H9 (cell line): ENCODE measurements at regions not wholly inside any gene's neighbourhood (a gene's known extent, or its start where the extent isn't known, plus 50 kb on each side); places are given as distances from the start of the nearest gene placed in this dataset.

Source experiments
- DNase-seq: peaks from one replicate; pipeline ENCODE4 v3.0.0-alpha.2; 2017
- H2AFZ ChIP-seq: one replicate; pipeline ENCODE4 v1.6.1; 2013; ENCODE audit warnings: mild to moderate bottlenecking, low read length, control low read depth, moderate library complexity
- H2AK5ac ChIP-seq: 2 replicates; pipeline ENCODE4 v1.6.1; 2013; ENCODE audit warnings: low read length, control low read depth, mixed read lengths; ENCODE audit not compliant: insufficient read length
- H2BK120ac ChIP-seq: one replicate; pipeline ENCODE4 v1.6.1; 2013; ENCODE audit warnings: low read depth, mild to moderate bottlenecking, low read length, control low read depth, inconsistent platforms; ENCODE audit not compliant: poor library complexity, severe bottlenecking
- H2BK12ac ChIP-seq: 2 replicates; pipeline ENCODE4 v1.6.1; 2013; ENCODE audit warnings: low read length, control low read depth, mixed read lengths, low read depth; ENCODE audit not compliant: insufficient read length
- H2BK15ac ChIP-seq: 2 replicates; pipeline ENCODE4 v1.6.1; 2013; ENCODE audit warnings: low read depth, low read length, control low read depth
- H2BK20ac ChIP-seq: one replicate; pipeline ENCODE4 v1.6.1; 2013; ENCODE audit warnings: low read depth, mild to moderate bottlenecking, low read length, control low read depth, inconsistent platforms; ENCODE audit not compliant: poor library complexity, severe bottlenecking
- H2BK5ac ChIP-seq: 2 replicates; pipeline ENCODE4 v1.6.1; 2013; ENCODE audit warnings: low read length, control low read depth, mixed read lengths; ENCODE audit not compliant: insufficient read length
- H3K14ac ChIP-seq: 2 replicates; pipeline ENCODE4 v1.6.1; 2013; ENCODE audit warnings: low read length, control low read depth; ENCODE audit not compliant: insufficient read depth
- H3K18ac ChIP-seq: 2 replicates; pipeline ENCODE4 v1.6.1; 2013; ENCODE audit warnings: low read depth, mild to moderate bottlenecking, mixed read lengths, low read length, control low read depth; ENCODE audit not compliant: insufficient read length
- H3K23ac ChIP-seq: 2 replicates; pipeline ENCODE4 v1.6.1; 2013; ENCODE audit warnings: low read length, control low read depth, mixed read lengths, low read depth; ENCODE audit not compliant: insufficient read length
- H3K23me2 ChIP-seq: 2 replicates; pipeline ENCODE4 v1.6.1; 2013; ENCODE audit warnings: low read depth, mild to moderate bottlenecking, mixed read lengths, low read length, control low read depth; ENCODE audit not compliant: insufficient read length, poor library complexity, severe bottlenecking
- H3K27ac ChIP-seq: 2 replicates; pipeline ENCODE4 v1.5.1; 2013; ENCODE audit warnings: low read length, control low read depth, mixed read lengths, low read depth; ENCODE audit not compliant: insufficient read length
- H3K27me3 ChIP-seq: 2 replicates; pipeline ENCODE4 v1.6.1; 2013; ENCODE audit warnings: low read length, control low read depth, inconsistent platforms; ENCODE audit not compliant: insufficient read depth
- H3K4ac ChIP-seq: 2 replicates; pipeline ENCODE4 v1.6.1; 2013; ENCODE audit warnings: low read depth, mild to moderate bottlenecking, control low read depth, inconsistent platforms, low read length, moderate library complexity
- H3K4me1 ChIP-seq: 2 replicates; pipeline ENCODE4 v1.6.1; 2013; ENCODE audit warnings: low read length, control low read depth, inconsistent platforms; ENCODE audit not compliant: insufficient read depth
- H3K4me2 ChIP-seq: 2 replicates; pipeline ENCODE4 v1.6.1; 2013; ENCODE audit warnings: low read length, control low read depth, mixed read lengths; ENCODE audit not compliant: insufficient read length, insufficient read depth
- H3K56ac ChIP-seq: 2 replicates; pipeline ENCODE4 v1.6.1; 2013; ENCODE audit warnings: low read depth, mild to moderate bottlenecking, mixed read lengths, low read length, control low read depth; ENCODE audit not compliant: insufficient read length
- H3K79me1 ChIP-seq: 2 replicates; pipeline ENCODE4 v1.6.1; 2013; ENCODE audit warnings: low read depth, mild to moderate bottlenecking, moderate library complexity, low read length, control low read depth, inconsistent platforms; ENCODE audit not compliant: insufficient read depth, poor library complexity, severe bottlenecking
- H3K79me2 ChIP-seq: 2 replicates; pipeline ENCODE4 v1.6.1; 2013; ENCODE audit warnings: low read length, control low read depth, inconsistent platforms; ENCODE audit not compliant: insufficient read depth
- H3K9ac ChIP-seq: 2 replicates; pipeline ENCODE4 v1.6.1; 2013; ENCODE audit warnings: low read length, control low read depth, mixed read lengths; ENCODE audit not compliant: insufficient read length; ENCODE audit errors: extremely low read depth
- H3K9me3 ChIP-seq: one replicate; pipeline ENCODE4 v1.6.1; 2013; ENCODE audit warnings: low read depth, low read length, inconsistent platforms; ENCODE audit not compliant: control insufficient read depth
- H3T11ph ChIP-seq: one replicate; pipeline ENCODE4 v1.6.1; 2013; ENCODE audit warnings: mild to moderate bottlenecking, low read length, control low read depth, inconsistent platforms
- H4K20me1 ChIP-seq: one replicate; pipeline ENCODE4 v1.6.1; 2013; ENCODE audit not compliant: control insufficient read depth, insufficient read length, insufficient read depth
- H4K5ac ChIP-seq: 2 replicates; pipeline ENCODE4 v1.6.1; 2013; ENCODE audit warnings: low read depth, mild to moderate bottlenecking, mixed read lengths, low read length, control low read depth; ENCODE audit not compliant: insufficient read length
- H4K8ac ChIP-seq: replicated peaks from 2 replicates; pipeline ENCODE4 v1.6.1; 2013; ENCODE audit warnings: low read length, control low read depth, mixed read lengths, low read depth; ENCODE audit not compliant: insufficient read length
- H4K91ac ChIP-seq: 2 replicates; pipeline ENCODE4 v1.6.1; 2013; ENCODE audit warnings: low read depth, mild to moderate bottlenecking, moderate library complexity, mixed read lengths, low read length, control low read depth; ENCODE audit not compliant: insufficient read length
- H3K27ac Mint-ChIP-seq, 3 experiments: 2 replicates in 2 of 3; 3 replicates in 1 of 3; pipeline ENCODE4 v1.8.0; 2020 to 2021; ENCODE audit warnings: mixed read lengths in 3 of 3, mild to moderate bottlenecking in 1 of 3, moderate library complexity in 1 of 3
- H3K27me3 Mint-ChIP-seq: 2 replicates; pipeline ENCODE4 v1.8.0; 2021; ENCODE audit warnings: low read depth, mild to moderate bottlenecking, moderate library complexity, mixed read lengths
- H3K36me3 Mint-ChIP-seq, 3 experiments: 2 replicates in 2 of 3; 3 replicates in 1 of 3; pipeline ENCODE4 v1.8.0; 2020 to 2021; ENCODE audit warnings: low read depth in 3 of 3, mixed read lengths in 3 of 3; ENCODE audit not compliant: insufficient read depth in 1 of 3
- H3K4me1 Mint-ChIP-seq, 2 experiments: 2 replicates each; pipeline ENCODE4 v1.8.0; 2020; ENCODE audit warnings: mixed read lengths in 2 of 2
- H3K4me3 Mint-ChIP-seq, 2 experiments: 2 replicates in 1 of 2; 3 replicates in 1 of 2; pipeline ENCODE4 v1.8.0; 2020 to 2021; ENCODE audit warnings: mild to moderate bottlenecking in 2 of 2, mixed read lengths in 2 of 2, moderate library complexity in 1 of 2
- H3K9me3 Mint-ChIP-seq, 2 experiments: 2 replicates in 1 of 2; 3 replicates in 1 of 2; pipeline ENCODE4 v1.8.0; 2020; ENCODE audit warnings: mild to moderate bottlenecking in 2 of 2, mixed read lengths in 2 of 2, moderate library complexity in 1 of 2
- CTCF ChIP-seq: fragments of 200-600 bp; sonication (generic); conservative IDR thresholded peaks from 3 replicates; pipeline ENCODE4 v1.8.0; 2021; ENCODE audit warnings: antibody characterized with exemption, mild to moderate bottlenecking
- WGBS: extraction: QIAGEN DNeasy Blood & Tissue Kit; methylation state at CpG from one replicate; pipeline ENCODE4 v1.1.7; 2013; ENCODE audit warnings: missing lambda C conversion rate, low lambda C conversion rate, mixed read lengths; ENCODE audit not compliant: insufficient read length; ENCODE audit errors: extremely low coverage; 5-methylcytosine and 5-hydroxymethylcytosine counted together

GRCh38 chr1:94596260-94596659 is 54.7 kb upstream of the F3 start:
- no peak overlapping the region for H3K23ac ChIP-seq

More at GRCh38 chr1:94596260-94596659, 54.7 kb upstream of the F3 start:
- H3K4me3 Mint-ChIP-seq: no peak overlapping the region
- no peak overlapping the region for H2AK5ac ChIP-seq
- H4K5ac ChIP-seq: no peak overlapping the region
- no peak overlapping the region for H3K9ac ChIP-seq
- no peak overlapping the region for H4K91ac ChIP-seq
- no peak overlapping the region for H2BK120ac ChIP-seq
- no peak overlapping the region for H2BK5ac ChIP-seq
- H3K79me2 ChIP-seq: no peaks in the 10 kb centered on the region
- no peak overlapping the region for H2BK20ac ChIP-seq
- no peaks in the 10 kb centered on the region for H3K4me1 ChIP-seq
- H3K18ac ChIP-seq: no peak overlapping the region
- no peak overlapping the region for H2AFZ ChIP-seq
- H3K36me3 Mint-ChIP-seq: no peaks in the 10 kb centered on the region
- no peaks in the 10 kb centered on the region for H3K9me3 ChIP-seq
- H3K4ac ChIP-seq: no peak overlapping the region
- peak; percentile 48; the same call in 2 of the 3 replicates for TF ChIP-seq CTCF
- H3K9me3 Mint-ChIP-seq: no peaks in the 10 kb centered on the region
- no peaks in the 10 kb centered on the region for H3K27me3 Mint-ChIP-seq
- no peak overlapping the region for H4K8ac ChIP-seq
- no peak overlapping the region for H3K27ac Mint-ChIP-seq
- H3K14ac ChIP-seq: no peak overlapping the region
- H3T11ph ChIP-seq: no peak overlapping the region
- H3K27me3 ChIP-seq: no peaks in the 10 kb centered on the region
- H2BK12ac ChIP-seq: no peak overlapping the region
- no peaks in the 10 kb centered on the region for H3K79me1 ChIP-seq
- H3K4me2 ChIP-seq: no peak overlapping the region
- no peak overlapping the region for H2BK15ac ChIP-seq
- no peak for DNase-seq
- no peak overlapping the region for H3K27ac ChIP-seq
- peaks cover 25 to 27% of the 10 kb centered on the region in 2 experiments for H3K4me1 Mint-ChIP-seq
- H3K56ac ChIP-seq: no peak overlapping the region
- no peaks in the 10 kb centered on the region for H4K20me1 ChIP-seq
- no CpG with 5 or more reads among the region's 3 CpGs for WGBS
- no peaks in the 10 kb centered on the region for H3K23me2 ChIP-seq
